PFSK-1 (cell line): ENCODE measurements at regions not wholly inside any gene's neighbourhood (a gene's known extent, or its start where the extent isn't known, plus 50 kb on each side); places are given as distances from the start of the nearest gene placed in this dataset.

Experiments
- FOXP2 ChIP-seq: optimal IDR thresholded peaks from 2 replicates; pipeline ENCODE3; 2011; ENCODE audit warnings: borderline replicate concordance, control low read depth, inconsistent platforms; ENCODE audit not compliant: insufficient read depth; ENCODE audit errors: extremely low read length, extremely low read depth
- POLR2AphosphoS5 ChIP-seq: IDR thresholded peaks from 2 replicates; pipeline ENCODE4 v1.6.1; 2012; ENCODE audit warnings: low read depth, mild to moderate bottlenecking, control low read depth, low read length, moderate library complexity
- SIN3A ChIP-seq: IDR thresholded peaks from 2 replicates; pipeline ENCODE4 v1.6.1; 2012; ENCODE audit warnings: mild to moderate bottlenecking, low read length, moderate library complexity, borderline replicate concordance; ENCODE audit not compliant: insufficient read depth
- TAF1 ChIP-seq: IDR thresholded peaks from 2 replicates; pipeline ENCODE4 v1.6.1; 2012; ENCODE audit warnings: low read length, control low read depth, borderline replicate concordance; ENCODE audit not compliant: insufficient read depth
- TF ChIP-seq, protein P1 (sequence below), 2 experiments: IDR thresholded peaks; 2 replicates each; pipeline versions ENCODE4 v1.6.1 to v1.8.0; 2011 to 2012; ENCODE audit warnings: low read depth in 2 of 2, low read length in 2 of 2, control low read depth in 1 of 2, inconsistent platforms in 1 of 2, mild to moderate bottlenecking in 1 of 2, moderate library complexity in 1 of 2; ENCODE audit not compliant: insufficient read depth in 1 of 2

- TF ChIP-seq TAF1 = no peak
- no peak for TF ChIP-seq SIN3A
- TF ChIP-seq POLR2AphosphoS5 = no peak
- TF ChIP-seq, protein P1, sequence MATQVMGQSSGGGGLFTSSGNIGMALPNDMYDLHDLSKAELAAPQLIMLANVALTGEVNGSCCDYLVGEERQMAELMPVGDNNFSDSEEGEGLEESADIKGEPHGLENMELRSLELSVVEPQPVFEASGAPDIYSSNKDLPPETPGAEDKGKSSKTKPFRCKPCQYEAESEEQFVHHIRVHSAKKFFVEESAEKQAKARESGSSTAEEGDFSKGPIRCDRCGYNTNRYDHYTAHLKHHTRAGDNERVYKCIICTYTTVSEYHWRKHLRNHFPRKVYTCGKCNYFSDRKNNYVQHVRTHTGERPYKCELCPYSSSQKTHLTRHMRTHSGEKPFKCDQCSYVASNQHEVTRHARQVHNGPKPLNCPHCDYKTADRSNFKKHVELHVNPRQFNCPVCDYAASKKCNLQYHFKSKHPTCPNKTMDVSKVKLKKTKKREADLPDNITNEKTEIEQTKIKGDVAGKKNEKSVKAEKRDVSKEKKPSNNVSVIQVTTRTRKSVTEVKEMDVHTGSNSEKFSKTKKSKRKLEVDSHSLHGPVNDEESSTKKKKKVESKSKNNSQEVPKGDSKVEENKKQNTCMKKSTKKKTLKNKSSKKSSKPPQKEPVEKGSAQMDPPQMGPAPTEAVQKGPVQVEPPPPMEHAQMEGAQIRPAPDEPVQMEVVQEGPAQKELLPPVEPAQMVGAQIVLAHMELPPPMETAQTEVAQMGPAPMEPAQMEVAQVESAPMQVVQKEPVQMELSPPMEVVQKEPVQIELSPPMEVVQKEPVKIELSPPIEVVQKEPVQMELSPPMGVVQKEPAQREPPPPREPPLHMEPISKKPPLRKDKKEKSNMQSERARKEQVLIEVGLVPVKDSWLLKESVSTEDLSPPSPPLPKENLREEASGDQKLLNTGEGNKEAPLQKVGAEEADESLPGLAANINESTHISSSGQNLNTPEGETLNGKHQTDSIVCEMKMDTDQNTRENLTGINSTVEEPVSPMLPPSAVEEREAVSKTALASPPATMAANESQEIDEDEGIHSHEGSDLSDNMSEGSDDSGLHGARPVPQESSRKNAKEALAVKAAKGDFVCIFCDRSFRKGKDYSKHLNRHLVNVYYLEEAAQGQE (IDR thresholded peaks at IDR 0.05; ENCODE audit: insufficient read depth in 1 of 2, low read depth in 2 of 2, low read length in 2 of 2) = no peak
These were observed 1262.6 kb downstream of the TBC1D22A start for GRCh38 chr22:48025096-48025495.

DNA sequence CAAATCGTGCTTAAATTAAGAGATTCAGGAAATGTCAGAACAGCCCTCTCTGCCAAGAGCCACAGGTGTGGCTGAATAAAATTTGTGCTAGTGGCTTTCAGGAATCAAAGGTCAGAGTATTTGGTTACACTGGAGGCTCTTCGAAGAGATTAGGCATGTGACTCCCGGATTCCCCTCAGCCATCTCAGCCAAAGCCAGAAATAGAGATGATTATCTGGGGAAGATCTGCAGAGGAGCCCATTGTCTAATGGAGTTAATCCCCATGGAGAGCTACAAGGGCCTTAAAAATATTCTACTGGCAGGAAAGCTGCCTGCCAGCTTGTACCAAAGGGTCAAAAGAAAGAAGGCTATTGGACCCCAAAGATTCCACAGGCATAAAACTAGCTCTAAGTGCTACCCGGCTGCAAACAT is 1259.5 kb downstream of the TBC1D22A start:
- TF ChIP-seq POLR2AphosphoS5 (no peak), SIN3A (no peak), FOXP2 (no peak), TAF1 (no peak)
- TF ChIP-seq, protein P1 (IDR thresholded peaks at IDR 0.05; ENCODE audit: insufficient read depth in 1 of 2, low read depth in 2 of 2, low read length in 2 of 2) = no peak

DNA sequence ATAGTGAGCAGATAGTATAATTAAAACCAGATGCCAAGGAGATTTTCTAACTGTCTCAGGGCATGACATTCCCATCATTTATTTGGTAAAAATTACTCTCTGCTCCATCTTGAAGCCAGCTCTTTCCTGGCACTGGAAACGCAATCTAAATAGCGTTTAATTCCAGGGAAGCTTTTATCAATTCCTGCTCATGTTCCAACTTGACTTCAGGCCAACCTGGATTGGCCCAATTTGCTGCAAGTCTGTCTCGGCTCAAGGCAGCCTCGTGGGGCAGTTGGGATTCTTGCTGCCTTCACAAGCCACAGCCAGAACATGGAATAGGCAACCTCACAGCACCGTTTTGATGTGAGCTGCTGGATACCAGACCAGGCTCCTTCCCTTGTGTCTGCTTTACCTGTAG is 1255.9 kb downstream of the TBC1D22A start:
- TF ChIP-seq, protein P1 (IDR thresholded peaks at IDR 0.05; ENCODE audit: insufficient read depth in 1 of 2, low read depth in 2 of 2, low read length in 2 of 2) = no peak
- TF ChIP-seq FOXP2 (no peak), TAF1 (no peak), SIN3A (no peak), POLR2AphosphoS5 (no peak)

- TF ChIP-seq FOXP2 (no peak), TAF1 (no peak), SIN3A (no peak), POLR2AphosphoS5 (no peak)
- TF ChIP-seq, protein P1 (IDR thresholded peaks at IDR 0.05; ENCODE audit: insufficient read depth in 1 of 2, low read depth in 2 of 2, low read length in 2 of 2) = no peak
These were observed 1253.3 kb downstream of the TBC1D22A start for GRCh38 chr22:48015701-48016100.

DNA sequence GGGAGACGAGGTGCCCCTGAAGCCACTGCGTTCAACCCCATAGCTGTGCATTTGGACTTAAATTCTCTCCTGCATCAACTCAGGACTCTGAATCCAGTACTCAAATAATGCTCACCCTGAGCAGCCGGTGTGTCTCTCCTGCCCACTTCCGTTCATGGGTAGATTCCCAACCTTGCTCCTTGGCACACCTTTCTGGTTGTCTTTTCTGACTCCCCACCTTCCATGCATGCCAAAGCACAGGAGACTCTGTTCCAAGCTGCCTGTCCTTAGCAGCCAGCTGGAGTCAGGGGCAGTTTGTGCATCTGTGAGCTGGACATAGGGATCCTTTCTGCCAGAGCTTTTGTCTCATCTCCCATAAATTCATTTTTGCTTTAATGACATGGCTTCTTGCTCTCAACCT is 1242.5 kb downstream of the TBC1D22A start:
- TF ChIP-seq, protein P1 (IDR thresholded peaks at IDR 0.05; ENCODE audit: insufficient read depth in 1 of 2, low read depth in 2 of 2, low read length in 2 of 2) = no peak
- no peak for TF ChIP-seq FOXP2
- no peak for TF ChIP-seq POLR2AphosphoS5
- no peak for TF ChIP-seq TAF1
